HEK293 (cell line): ENCODE measurements at regions not wholly inside any gene's neighbourhood (a gene's known extent, or its start where the extent isn't known, plus 50 kb on each side); places are given as distances from the start of the nearest gene placed in this dataset.

Experiments used
- ATF2 ChIP-seq: fragments of 450-650 bp; formaldehyde crosslinking; IDR thresholded peaks from 2 replicates; pipeline ENCODE4 v1.5.1; 2016; ENCODE audit warnings: missing biosample characterization, missing genetic modification characterization, low read depth
- CTCF ChIP-seq: fragments of 450-650 bp; formaldehyde crosslinking; IDR thresholded peaks from 2 replicates; pipeline ENCODE4 v1.5.1; 2016; ENCODE audit warnings: missing biosample characterization, missing genetic modification characterization
- GLIS1 ChIP-seq: fragments of 450-650 bp; formaldehyde crosslinking; IDR thresholded peaks from 2 replicates; pipeline ENCODE4 v1.5.1; 2016; ENCODE audit warnings: missing biosample characterization, missing genetic modification characterization
- PRDM10 ChIP-seq: fragments of 450-650 bp; formaldehyde crosslinking; IDR thresholded peaks from 2 replicates; pipeline ENCODE4 v1.5.1; 2016; ENCODE audit warnings: missing biosample characterization, missing genetic modification characterization
- ZNF280D ChIP-seq: fragments of 450-650 bp; formaldehyde crosslinking; IDR thresholded peaks from 2 replicates; pipeline ENCODE4 v1.5.1; 2016; ENCODE audit warnings: missing biosample characterization, missing genetic modification characterization

- TF ChIP-seq CTCF (tag by site-specific recombination), result no peak
- no peak for TF ChIP-seq ZNF280D (tag by site-specific recombination)
- TF ChIP-seq ATF2 (tag by site-specific recombination), result no peak
- no peak for TF ChIP-seq PRDM10 (tag by site-specific recombination)
- no peak for TF ChIP-seq GLIS1 (tag by site-specific recombination)
Measured at GRCh38 chr6:9087470-9087869, 652.1 kb upstream of the SLC35B3 start.
